HG02623 (cell line): ENCODE measurements at regions not wholly inside any gene's neighbourhood (a gene's known extent, or its start where the extent isn't known, plus 50 kb on each side); places are given as distances from the start of the nearest gene placed in this dataset.
"Not testable (repeated sequence)": the region's sequence is repeated elsewhere in the genome, so short reads cannot be mapped to it uniquely, and the experiment has no call there.

ENCODE experiments used
- ATAC-seq: cut with Tn5 transposase; IDR thresholded peaks from one replicate; pipeline ENCODE4 v1.9.1; 2021; ENCODE audit warnings: moderate library complexity; ENCODE audit not compliant: unreplicated experiment

GRCh38 chr20:26218301-26218700 is 521.6 kb upstream of the ZNF337 start:
- ATAC-seq: no peak

- no peak for ATAC-seq
Measured at GRCh38 chr20:26216025-26216424, 519.4 kb upstream of the ZNF337 start.

GRCh38 chr20:26214991-26215390 is 518.3 kb upstream of the ZNF337 start:
- ATAC-seq: no peak

- ATAC-seq: no peak
Measured at GRCh38 chr20:26209171-26209941, 512.7 kb upstream of the ZNF337 start.

- ATAC-seq: no peak
Measured at GRCh38 chr20:26208296-26209091, 511.8 kb upstream of the ZNF337 start.

- not testable (repeated sequence) for ATAC-seq
Measured at GRCh38 chr20:26207967-26208295, 511.3 kb upstream of the ZNF337 start.

GRCh38 chr20:26207237-26207966 is 510.7 kb upstream of the ZNF337 start:
- no peak for ATAC-seq

GRCh38 chr20:26205350-26205749 is 508.7 kb upstream of the ZNF337 start:
- no peak for ATAC-seq

GRCh38 chr20:26201026-26201425 is 504.4 kb upstream of the ZNF337 start:
- ATAC-seq: not testable (repeated sequence)

GRCh38 chr20:26187329-26187728 is 490.7 kb upstream of the ZNF337 start:
- not testable (repeated sequence) for ATAC-seq

- not testable (repeated sequence) for ATAC-seq
Measured at GRCh38 chr20:26183720-26184119, 487.1 kb upstream of the ZNF337 start.

GRCh38 chr20:26181364-26181763 is 484.7 kb upstream of the ZNF337 start:
- not testable (repeated sequence) for ATAC-seq

- ATAC-seq: not testable (repeated sequence)
Measured at GRCh38 chr20:26171875-26172274, 475.2 kb upstream of the ZNF337 start.

- ATAC-seq: no peak
Measured at GRCh38 chr20:26169506-26169905, 472.9 kb upstream of the ZNF337 start.

GRCh38 chr20:26167499-26167898 is 470.8 kb upstream of the ZNF337 start:
- no peak for ATAC-seq

GRCh38 chr20:26163890-26164289 is 467.2 kb upstream of the ZNF337 start:
- no peak for ATAC-seq

- ATAC-seq: not testable (repeated sequence)
Measured at GRCh38 chr20:26163151-26163550, 466.5 kb upstream of the ZNF337 start.

- not testable (repeated sequence) for ATAC-seq
Measured at GRCh38 chr20:26161741-26162140, 465.1 kb upstream of the ZNF337 start.

GRCh38 chr20:26160916-26161315 is 464.3 kb upstream of the ZNF337 start:
- ATAC-seq: not testable (repeated sequence)

GRCh38 chr20:26154224-26154623 is 457.6 kb upstream of the ZNF337 start:
- no peak for ATAC-seq

GRCh38 chr20:26135325-26136110 is 438.9 kb upstream of the ZNF337 start:
- ATAC-seq: no peak
